H54 (cell line): ENCODE measurements at regions not wholly inside any gene's neighbourhood (a gene's known extent, or its start where the extent isn't known, plus 50 kb on each side); places are given as distances from the start of the nearest gene placed in this dataset.
"Not testable (repeated sequence)": the region's sequence is repeated elsewhere in the genome, so short reads cannot be mapped to it uniquely, and the experiment has no call there.

Experiments
- DNase-seq: peaks from one replicate; pipeline ENCODE4 v3.0.0; 2011; ENCODE audit warnings: low spot score, mixed read lengths; ENCODE audit not compliant: insufficient read length
- FAIRE-seq: peaks from 3 replicates; lab custom pipeline; 2011; peaks lifted over from hg19 to GRCh38; lab: Jason Lieb, UNC
- POLR2A ChIP-seq: IDR thresholded peaks from 2 replicates; pipeline ENCODE4 v1.6.1; 2011; ENCODE audit warnings: low read depth, mild to moderate bottlenecking, low read length

DNA sequence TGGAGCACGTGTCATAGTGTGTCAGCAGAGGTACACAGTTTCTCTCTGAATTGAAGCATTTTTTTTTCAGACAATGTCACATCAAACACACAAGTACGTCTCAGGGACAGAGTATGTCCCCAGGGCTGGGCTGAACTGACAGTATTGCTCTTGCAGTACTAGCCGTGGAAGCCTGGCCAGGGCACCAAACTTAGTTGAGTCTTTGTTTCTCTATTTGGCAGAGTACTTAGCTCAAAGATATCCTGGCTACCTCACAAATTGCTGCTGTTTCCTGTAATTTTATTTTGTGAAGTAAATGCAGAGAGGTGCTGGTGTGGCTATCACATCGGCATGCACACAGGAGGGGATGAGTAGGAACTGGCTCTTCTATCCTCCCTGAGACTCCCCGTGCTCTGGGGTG is 691.6 kb upstream of the HS6ST1 start:
- no peak for DNase-seq
- FAIRE-seq, result no peak
- TF ChIP-seq POLR2A, result no peak

DNA sequence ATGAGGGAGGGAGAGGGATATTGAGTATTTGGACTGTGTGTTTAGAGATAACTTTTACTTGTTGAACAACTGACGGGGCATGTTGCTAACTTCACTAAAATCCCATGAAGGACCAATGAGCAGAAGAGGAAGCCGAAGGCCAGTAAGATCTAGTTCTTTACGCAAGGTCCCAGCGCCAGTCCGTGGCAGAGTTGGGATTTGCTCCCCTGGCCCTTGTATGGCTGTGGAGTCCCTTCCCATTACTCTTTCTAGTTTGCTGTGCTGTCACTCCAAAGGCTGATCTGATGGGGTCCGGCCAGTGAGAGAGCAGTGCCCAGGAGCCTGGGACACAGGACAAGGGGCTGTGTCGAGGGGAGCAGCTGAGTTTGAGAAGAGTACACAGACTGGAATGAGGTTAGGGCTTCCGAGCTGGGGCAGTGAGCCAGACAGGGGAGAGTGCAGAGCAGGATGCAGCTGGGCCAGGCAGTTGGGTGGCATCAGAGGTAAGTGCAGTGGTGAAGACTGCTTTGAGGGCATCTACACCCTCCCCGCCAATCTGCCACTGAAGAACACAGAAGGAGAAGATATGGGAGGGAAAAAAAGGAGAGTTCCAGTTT is 692.9 kb upstream of the HS6ST1 start:
- DNase-seq, result no peak
- no peak for TF ChIP-seq POLR2A
- FAIRE-seq, result no peak

DNA sequence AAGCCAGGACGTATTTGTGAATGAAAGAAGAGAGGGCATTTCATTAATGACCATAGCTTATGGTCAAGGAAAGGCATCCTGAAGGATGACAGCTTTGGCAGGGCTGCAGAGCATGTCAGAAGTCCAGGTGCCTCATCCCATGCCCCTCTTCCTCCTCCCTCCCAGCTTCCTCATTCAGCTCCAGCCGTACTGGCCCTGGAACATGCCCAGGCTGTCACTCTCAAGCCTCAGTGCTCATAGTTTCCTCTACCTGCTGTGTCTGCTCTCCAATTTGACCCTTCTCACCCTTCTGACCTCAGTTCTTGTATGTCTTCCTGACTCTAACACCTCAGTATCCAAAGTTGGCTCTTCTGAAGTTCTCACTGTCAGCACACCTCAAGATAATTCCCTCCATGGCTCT is 695.8 kb upstream of the HS6ST1 start:
- TF ChIP-seq POLR2A, result no peak
- FAIRE-seq, result no peak

DNA sequence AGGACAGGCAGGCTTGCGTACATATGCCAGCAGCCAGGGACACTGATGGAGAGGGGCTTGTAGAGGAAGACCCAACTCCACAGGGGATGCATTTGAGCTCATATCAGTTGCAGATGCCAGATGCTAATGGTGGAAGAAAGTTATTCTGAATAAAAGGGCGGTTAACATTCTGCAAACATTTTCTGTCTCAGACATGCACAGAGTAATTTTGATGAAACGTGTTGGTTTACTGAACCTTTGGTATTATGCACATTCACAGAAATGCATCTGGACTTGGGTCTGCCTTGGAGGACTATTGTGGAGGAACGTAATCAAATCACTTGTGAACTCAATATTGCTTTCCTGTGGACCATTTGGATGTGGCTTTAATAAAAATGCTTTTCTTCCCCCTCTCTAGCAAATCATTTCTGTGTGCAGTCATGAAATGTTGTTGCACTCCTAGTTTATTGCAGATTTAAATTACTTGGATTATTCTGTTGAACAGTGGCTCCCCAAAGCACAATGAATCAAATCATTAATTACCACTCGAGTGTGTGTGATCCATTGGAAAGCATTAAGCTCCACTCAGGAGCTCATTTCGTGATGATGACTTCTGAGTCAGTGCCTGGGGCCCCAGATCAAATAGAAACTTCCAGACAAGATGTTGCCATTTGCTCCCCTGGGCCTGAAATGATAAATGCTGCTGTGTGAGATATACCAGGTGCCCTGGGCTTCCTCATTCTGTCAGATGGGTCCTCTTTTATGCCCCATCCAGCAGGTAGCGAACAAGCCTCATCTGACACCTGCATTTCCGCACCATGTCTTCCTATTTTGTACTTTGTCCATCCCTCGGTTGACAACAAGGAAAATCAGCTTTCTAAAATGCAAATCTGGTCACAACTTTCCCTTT is 697.0 kb upstream of the HS6ST1 start:
- no peak for FAIRE-seq
- TF ChIP-seq POLR2A, result no peak
- no peak for DNase-seq

More for the DNA sequence above, 695.8 kb upstream of the HS6ST1 start:
- DNase-seq, result no peak

DNA sequence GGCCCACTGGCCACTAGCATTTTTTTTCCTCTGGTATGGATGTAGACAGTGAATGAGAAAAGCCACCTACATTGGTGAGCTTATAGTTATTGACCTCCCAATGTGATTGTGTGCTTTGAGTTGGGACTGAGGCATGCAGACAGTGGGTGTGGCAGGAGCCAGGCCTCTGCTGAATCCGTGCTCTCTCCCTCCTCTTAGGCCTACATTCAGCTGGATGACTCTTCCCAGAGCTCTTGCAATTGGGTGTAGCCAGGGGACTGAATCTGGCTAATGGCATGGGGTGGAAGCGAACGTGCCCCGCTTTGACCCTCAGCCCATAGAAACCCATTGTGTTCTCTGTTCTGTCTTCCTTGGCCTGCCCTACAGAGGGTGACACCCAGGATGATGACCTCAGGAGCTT is 698.3 kb upstream of the HS6ST1 start:
- DNase-seq (no peak), FAIRE-seq (no peak)
- TF ChIP-seq POLR2A, result no peak

DNA sequence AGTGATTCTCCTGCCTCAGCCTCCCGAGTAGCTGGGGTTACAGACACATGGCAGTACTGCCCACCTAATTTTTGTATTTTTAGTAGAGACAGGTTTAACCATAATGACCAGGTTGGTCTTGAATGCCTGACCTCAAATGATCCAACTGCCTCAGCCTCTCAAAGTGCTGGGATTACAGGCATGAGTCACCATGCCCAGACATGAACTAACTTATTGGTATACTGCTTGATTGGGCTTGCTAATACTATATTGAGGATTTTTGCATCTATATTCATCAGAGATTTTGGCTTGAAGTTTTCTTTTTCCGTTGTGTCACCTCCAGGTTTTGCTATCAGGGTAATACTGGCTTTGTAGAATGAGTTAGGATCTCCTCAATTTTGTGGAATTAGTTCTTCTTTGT is 706.1 kb upstream of the HS6ST1 start:
- FAIRE-seq (no peak), DNase-seq (no peak)
- no peak for TF ChIP-seq POLR2A

DNA sequence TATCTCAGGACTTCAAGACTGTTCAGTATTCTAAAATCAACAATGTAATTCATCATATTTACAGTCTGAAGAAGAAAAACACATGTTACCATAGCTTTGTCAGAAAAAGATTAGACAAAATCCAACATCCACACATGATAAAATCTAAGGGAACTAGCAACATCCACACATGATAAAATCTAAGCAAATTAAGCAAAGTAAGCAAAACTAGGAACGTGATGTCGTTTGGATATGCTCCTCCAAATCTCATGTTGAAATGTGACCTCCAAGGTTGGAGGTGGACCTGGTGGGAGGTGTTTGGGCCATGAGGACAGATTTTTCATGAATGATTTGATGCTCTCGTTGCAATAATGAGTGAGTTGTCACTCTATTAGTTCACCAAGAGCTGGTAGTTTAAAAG is 717.3 kb upstream of the HS6ST1 start:
- FAIRE-seq, result no peak
- no peak for TF ChIP-seq POLR2A
- DNase-seq, result no peak

DNA sequence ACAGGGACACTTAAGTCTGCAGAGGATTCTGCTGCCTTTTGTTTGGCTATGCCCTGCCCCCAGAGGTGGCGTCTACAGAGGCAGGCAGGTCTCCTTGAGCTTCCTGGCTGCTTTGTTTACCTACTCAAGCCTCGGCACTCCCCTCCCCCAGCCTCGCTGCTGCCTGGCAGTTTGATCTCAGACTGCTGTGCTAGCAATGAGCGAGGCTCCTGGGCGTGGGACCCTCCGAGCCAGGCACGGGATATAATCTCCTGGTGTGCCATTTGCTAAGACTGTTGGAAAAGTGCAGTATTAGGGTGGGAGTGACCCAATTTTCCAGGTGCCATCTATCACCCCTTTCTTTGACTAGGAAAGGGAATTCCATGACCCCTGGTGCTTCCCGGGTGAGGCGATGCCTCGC is 725.0 kb upstream of the HS6ST1 start:
- FAIRE-seq, DNase-seq: not testable (repeated sequence)

DNA sequence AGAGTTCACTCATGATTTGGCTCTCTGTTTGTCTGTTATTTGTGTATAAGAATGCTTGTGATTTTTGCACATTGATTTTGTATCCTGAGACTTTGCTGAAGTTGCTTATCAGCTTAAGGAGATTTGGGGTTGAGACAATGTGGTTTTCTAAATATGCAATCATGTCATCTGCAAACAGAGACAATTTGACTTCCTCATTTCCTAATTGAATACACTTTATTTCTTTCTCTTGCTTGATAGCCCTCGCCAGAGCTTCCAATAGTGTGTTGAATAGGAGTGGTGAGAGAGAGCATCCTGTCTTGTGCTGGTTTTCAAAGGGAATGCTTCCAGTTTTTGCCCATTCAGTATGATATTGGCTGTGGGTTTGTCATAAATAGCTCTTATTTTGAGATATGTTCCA is 727.8 kb upstream of the HS6ST1 start:
- not testable (repeated sequence) for DNase-seq, FAIRE-seq

DNA sequence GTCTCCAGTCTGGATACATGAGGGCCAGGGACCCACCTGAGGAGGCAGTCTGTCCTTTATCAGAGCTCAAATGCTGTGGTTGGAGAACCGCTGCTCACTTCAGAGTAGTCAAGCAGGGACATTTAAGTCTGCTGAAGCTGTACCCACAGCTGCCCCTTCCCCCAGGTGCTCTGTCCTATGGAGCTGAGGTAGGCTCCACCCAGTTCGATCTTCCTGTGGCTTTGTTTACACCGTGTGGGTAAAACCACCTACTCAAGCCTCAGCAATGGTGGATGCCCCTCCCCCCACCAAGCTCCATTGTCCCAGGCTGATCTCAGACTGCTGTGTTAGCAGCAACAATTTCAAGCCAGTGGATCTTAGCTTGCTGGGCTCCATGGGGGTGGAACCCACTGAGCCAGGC is 731.4 kb upstream of the HS6ST1 start:
- no peak for FAIRE-seq
- DNase-seq, result no peak

DNA sequence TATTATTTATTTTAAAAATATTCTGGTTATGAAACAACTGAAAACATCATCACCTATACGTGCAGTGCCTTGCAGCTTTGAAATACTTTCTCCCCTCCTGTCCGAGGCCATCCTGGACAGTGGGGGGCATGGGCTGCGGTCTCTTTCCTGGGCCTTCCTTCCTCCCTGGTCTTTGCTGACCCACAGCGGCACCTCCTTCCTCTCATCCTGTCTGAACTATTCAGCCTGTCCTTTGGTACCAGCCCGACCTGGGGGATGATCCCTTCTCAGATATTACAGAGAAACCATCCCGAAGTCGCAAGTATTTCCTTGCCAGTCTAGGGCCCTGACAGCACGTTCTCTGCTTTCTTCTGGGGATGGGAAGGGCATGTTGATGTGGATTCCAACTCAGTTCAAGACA is 736.6 kb upstream of the HS6ST1 start:
- no peak for TF ChIP-seq POLR2A
- DNase-seq, result no peak
- no peak for FAIRE-seq

More for the DNA sequence above, 731.4 kb upstream of the HS6ST1 start:
- TF ChIP-seq POLR2A, result no peak

DNA sequence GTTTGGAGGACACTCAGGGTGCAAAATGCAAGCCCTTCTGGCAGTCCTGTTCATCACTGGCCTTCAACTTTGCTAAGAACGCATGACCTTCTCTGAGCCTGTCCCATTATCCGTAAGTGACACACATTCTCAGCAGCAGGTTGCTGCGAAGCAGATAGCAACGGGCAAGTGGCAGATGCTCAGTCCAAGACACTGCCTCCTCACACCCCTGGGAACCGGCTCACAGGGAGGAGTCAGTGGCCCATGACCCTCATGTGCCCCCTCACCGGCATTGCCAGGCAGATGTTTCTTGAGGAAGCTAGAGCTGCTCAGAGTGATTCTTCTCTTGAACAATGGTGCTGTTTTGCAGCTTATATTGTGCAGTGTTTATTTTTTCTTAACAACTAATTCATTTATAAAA is 737.2 kb upstream of the HS6ST1 start:
- FAIRE-seq, result no peak
- no peak for DNase-seq
- TF ChIP-seq POLR2A, result no peak

DNA sequence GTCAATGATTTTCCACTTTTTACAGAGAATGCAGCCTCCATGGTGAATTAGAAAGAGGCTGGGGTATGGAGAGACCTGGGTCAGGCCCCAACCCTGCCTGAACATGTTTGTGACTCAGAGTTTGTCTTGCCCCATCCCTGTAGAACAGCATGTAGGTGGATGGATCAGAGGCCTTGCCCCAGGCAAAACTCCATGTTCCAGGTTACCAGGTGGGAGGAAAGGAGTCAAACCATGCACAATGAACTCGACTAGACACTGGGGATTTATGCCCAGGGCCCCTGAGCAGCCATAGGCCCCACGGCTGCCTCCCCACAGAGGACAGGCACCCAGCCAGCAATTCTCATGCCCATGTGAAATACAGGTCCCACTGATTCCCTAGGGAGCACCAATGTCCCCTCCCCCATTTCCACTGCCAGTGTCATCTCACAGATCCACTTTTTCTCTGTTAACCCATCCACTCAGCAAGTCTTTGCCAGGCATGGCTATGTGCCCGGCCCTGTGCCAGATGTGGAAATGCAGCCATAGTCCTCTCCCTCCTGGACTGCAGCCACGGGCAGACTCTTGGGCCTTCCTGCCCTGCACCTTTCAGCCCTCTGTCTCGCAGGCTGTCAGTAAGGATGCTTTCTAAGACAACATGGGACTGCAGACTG is 737.8 kb upstream of the HS6ST1 start:
- no peak for DNase-seq
- no peak for TF ChIP-seq POLR2A
- FAIRE-seq, result no peak

DNA sequence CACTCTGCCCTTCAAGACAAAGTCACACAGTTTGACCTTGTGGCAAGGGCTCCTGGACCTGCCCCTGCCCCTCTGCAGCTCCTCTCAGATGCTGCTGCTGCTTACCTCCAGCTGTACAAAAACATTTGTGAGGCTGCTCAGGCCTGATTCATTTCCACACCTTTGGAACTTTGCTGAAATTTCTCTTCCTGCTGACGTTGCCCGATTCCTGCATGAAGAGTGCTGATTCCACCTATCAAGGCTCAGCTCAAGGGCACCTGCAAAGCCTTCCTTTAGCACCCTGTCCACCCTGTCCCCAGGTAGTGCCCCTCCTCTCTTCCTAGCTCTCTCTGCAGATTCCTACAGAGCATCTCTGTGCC is 738.3 kb upstream of the HS6ST1 start:
- FAIRE-seq (no peak), DNase-seq (no peak)
- no peak for TF ChIP-seq POLR2A
